ENCODE measurements at regions not wholly inside any gene's neighbourhood (a gene's known extent, or its start where the extent isn't known, plus 50 kb on each side); places are given as distances from the start of the nearest gene placed in this dataset.
"Not testable (repeated sequence)": the region's sequence is repeated elsewhere in the genome, so short reads cannot be mapped to it uniquely, and the experiment has no call there.

GRCh38 chr20:55038684-55039083 lies 563.3 kb downstream of the DOK5 start:
- no peak for DNase-seq

GRCh38 chr20:55031971-55032370 lies 556.6 kb downstream of the DOK5 start:
- DNase-seq: no peak

- no peak for DNase-seq
Measured at GRCh38 chr20:55014766-55015165, 539.4 kb downstream of the DOK5 start.

GRCh38 chr20:55010761-55011160 lies 535.4 kb downstream of the DOK5 start:
- DNase-seq: no peak

GRCh38 chr20:55009066-55009465 lies 533.7 kb downstream of the DOK5 start:
- DNase-seq: no peak

- no peak for DNase-seq
Measured at GRCh38 chr20:55004044-55004443, 528.7 kb downstream of the DOK5 start.

- no peak for DNase-seq
Measured at GRCh38 chr20:54995553-54995952, 520.2 kb downstream of the DOK5 start.

- DNase-seq: no peak
Measured at GRCh38 chr20:54995011-54995410, 519.6 kb downstream of the DOK5 start.

- DNase-seq: no peak
Measured at GRCh38 chr20:54985091-54985490, 509.7 kb downstream of the DOK5 start.

- DNase-seq: no peak
Measured at GRCh38 chr20:54984104-54984448, 508.7 kb downstream of the DOK5 start.

- DNase-seq: not testable (repeated sequence)
Measured at GRCh38 chr20:54983394-54984103, 508.2 kb downstream of the DOK5 start.

GRCh38 chr20:54981175-54981574 lies 505.8 kb downstream of the DOK5 start:
- DNase-seq: no peak

GRCh38 chr20:54980103-54980960 lies 504.9 kb downstream of the DOK5 start:
- DNase-seq: no peak

GRCh38 chr20:54950304-54950703 lies 474.9 kb downstream of the DOK5 start:
- no peak for DNase-seq

- no peak for DNase-seq
Measured at GRCh38 chr20:54941666-54942065, 466.3 kb downstream of the DOK5 start.

GRCh38 chr20:54940522-54940921 lies 465.1 kb downstream of the DOK5 start:
- no peak for DNase-seq

GRCh38 chr20:54938707-54939106 lies 463.3 kb downstream of the DOK5 start:
- no peak for DNase-seq

- DNase-seq: no peak
Measured at GRCh38 chr20:54933212-54933904, 458.0 kb downstream of the DOK5 start.

GRCh38 chr20:54929191-54929590 lies 453.8 kb downstream of the DOK5 start:
- DNase-seq: no peak

GRCh38 chr20:54928564-54928963 lies 453.2 kb downstream of the DOK5 start:
- DNase-seq: no peak

- no peak for DNase-seq
Measured at GRCh38 chr20:54922636-54923035, 447.2 kb downstream of the DOK5 start.

GRCh38 chr20:54922096-54922495 lies 446.7 kb downstream of the DOK5 start:
- no peak for DNase-seq

- no peak for DNase-seq
Measured at GRCh38 chr20:54920491-54920890, 445.1 kb downstream of the DOK5 start.

- DNase-seq: not testable (repeated sequence)
Measured at GRCh38 chr20:54918993-54919392, 443.6 kb downstream of the DOK5 start.

Data from NCI-H187 treated with DMSO at 0.1 percent for 48 hours (cell line).